Lower leg skin (tissue), 4 donors: ENCODE measurements at regions not wholly inside any gene's neighbourhood (a gene's known extent, or its start where the extent isn't known, plus 50 kb on each side); places are given as distances from the start of the nearest gene placed in this dataset.
"Not testable (repeated sequence)": the region's sequence is repeated elsewhere in the genome, so short reads cannot be mapped to it uniquely, and the experiment has no call there.

Experiments
- DNase-seq, 2 donors: peaks; one replicate each; pipeline ENCODE4 v3.0.0-alpha.2; 2019; ENCODE audit warnings: low spot score in 2 of 2
- H3K4me3 ChIP-seq: fragments of 200-600 bp; sonication (generic); 2 replicates; pipeline ENCODE4 v1.5.1; 2017; ENCODE audit warnings: mild to moderate bottlenecking, low read depth; ENCODE audit not compliant: poor library complexity, severe bottlenecking
- POLR2A ChIP-seq, 2 donors: fragments of 450-650 bp; IDR thresholded peaks; one replicate each; pipeline ENCODE4 v1.6.1; 2016 to 2017; ENCODE audit warnings: antibody characterized with exemption in 2 of 2, mild to moderate bottlenecking in 1 of 2, moderate library complexity in 1 of 2
- WGBS, 2 donors: methylation state at CpG; one replicate each; pipeline ENCODE4 v1.1.5; 2018; 5-methylcytosine and 5-hydroxymethylcytosine counted together
- intact Hi-C: fragments of 100-400 bp; cut with DNase I; formaldehyde crosslinking; loops from one replicate; pipeline ENCODE4 v1.15.0; 2023; ENCODE audit warnings: low total_unique reads
- TF ChIP-seq, protein P1 (sequence below), 3 donors: fragments of 450-650 bp; IDR thresholded peaks; one replicate each; pipeline ENCODE4 v1.5.1; 2016; ENCODE audit warnings: antibody characterized with exemption in 3 of 3, mild to moderate bottlenecking in 3 of 3, moderate library complexity in 2 of 3

DNA sequence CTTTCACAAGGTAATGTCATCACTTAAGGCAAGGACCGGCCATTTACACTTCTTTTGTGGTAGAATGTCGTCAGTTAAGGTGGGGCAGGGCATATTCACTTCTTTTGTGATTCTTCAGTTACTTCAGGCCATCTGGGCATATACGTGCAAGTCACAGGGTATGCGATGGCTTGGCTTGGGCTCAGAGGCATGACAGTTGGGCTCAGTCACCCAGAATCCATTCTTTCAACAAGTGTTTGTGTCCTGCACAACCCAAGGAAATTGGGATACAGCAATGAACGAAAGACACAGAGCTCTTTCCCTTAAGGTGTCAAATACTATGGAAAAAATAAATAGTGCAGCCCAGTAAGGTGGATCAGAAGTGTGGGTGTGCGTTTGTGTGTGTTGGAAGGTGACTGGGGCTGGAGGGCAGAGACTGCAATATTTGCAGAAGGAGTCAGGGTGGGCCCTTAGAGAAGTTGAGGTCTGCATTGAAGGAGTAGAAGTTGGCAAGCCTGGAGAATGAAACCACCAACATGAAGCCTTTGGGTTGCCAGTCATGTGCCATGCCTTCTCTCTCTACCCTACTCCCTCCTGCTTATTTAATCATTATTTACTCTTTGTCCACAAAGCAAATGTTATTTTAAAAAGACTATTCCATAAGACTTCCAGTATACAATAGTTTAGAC, 222.8 kb upstream of the PRKCQ start:
- 71 to 75% methylated on average over 6 of the region's 6 CpGs for WGBS, 2 donors
- no peak for DNase-seq
- H3K4me3 ChIP-seq, result no peak overlapping the region
- intact Hi-C loops, result no loop called here
- TF ChIP-seq, protein P1, sequence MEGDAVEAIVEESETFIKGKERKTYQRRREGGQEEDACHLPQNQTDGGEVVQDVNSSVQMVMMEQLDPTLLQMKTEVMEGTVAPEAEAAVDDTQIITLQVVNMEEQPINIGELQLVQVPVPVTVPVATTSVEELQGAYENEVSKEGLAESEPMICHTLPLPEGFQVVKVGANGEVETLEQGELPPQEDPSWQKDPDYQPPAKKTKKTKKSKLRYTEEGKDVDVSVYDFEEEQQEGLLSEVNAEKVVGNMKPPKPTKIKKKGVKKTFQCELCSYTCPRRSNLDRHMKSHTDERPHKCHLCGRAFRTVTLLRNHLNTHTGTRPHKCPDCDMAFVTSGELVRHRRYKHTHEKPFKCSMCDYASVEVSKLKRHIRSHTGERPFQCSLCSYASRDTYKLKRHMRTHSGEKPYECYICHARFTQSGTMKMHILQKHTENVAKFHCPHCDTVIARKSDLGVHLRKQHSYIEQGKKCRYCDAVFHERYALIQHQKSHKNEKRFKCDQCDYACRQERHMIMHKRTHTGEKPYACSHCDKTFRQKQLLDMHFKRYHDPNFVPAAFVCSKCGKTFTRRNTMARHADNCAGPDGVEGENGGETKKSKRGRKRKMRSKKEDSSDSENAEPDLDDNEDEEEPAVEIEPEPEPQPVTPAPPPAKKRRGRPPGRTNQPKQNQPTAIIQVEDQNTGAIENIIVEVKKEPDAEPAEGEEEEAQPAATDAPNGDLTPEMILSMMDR (IDR thresholded peaks at IDR 0.05), result no peak
- TF ChIP-seq POLR2A (IDR thresholded peaks at IDR 0.05), result no peak

DNA sequence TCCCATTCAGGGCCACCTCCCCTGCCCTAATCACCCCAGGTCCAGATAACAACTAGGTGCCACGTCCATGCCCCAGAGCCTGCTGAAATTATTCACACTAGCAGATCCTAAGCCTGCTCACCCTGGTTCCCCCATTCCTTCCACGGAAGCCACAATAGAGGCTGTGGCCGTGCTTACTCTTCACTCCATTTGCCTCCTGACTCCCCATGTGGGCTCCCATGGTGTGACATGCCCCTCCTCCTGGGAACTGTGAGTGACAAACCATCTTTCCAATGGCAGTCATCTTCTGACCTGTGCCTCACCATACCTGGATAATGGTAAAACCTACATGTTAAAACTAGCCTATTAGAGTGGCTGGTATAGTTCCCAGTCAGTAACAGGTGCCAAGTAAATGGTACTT, 216.2 kb upstream of the PRKCQ start:
- WGBS, 2 donors, result 89 to 90% methylated on average over 3 of the region's 3 CpGs

DNA sequence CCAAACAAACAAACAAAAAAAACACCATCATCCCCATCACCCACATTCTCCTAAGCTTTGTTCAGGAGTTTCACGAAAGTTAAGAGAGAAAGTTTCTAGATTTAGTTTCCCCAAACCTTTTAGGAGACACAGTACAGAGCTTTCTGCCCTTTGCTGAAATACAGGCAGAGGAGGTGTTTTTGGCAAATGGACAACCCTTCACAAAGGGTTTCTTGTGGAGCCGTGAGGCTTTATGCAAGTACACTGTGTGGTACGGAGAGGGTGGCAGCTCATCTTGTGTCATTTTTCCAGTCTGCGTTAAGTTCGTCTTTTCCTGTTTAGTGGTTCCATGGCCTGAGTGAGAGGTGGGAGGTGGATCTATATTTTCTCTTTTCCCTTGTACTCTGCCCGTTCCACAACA, 215.5 kb upstream of the PRKCQ start:
- DNase-seq, result no peak
- intact Hi-C loops, result no loop called here

More for the DNA sequence above, 216.2 kb upstream of the PRKCQ start:
- DNase-seq, result no peak
- TF ChIP-seq, protein P1 (IDR thresholded peaks at IDR 0.05), result no peak
- TF ChIP-seq POLR2A (IDR thresholded peaks at IDR 0.05), result no peak
- no peak overlapping the region for H3K4me3 ChIP-seq
- intact Hi-C loops, result no loop called here

DNA sequence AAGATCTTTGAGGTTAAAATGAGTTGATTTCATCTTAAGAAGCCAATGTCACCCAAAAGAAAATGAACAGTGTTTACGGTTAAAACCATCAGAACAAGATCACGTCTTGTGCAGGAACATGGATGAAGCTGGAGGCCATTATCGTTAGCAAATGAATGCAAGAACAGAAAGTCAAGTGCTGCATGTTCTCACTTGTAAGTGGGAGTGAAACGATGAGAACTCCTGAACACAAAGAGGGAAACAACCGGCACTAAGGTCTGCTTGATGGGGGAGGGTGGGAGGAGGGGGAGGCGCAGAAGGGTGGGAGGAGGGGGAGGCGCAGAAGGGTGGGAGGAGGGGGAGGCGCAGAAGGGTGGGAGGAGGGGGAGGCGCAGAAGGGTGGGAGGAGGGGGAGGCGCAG, 214.8 kb upstream of the PRKCQ start:
- H3K4me3 ChIP-seq, DNase-seq, intact Hi-C loops: not testable (repeated sequence)
- 30 to 44% methylated on average over 5 to 6 of the region's 10 CpGs for WGBS, 2 donors

More for the DNA sequence above, 215.5 kb upstream of the PRKCQ start:
- 71 to 75% methylated on average over 6 of the region's 6 CpGs for WGBS, 2 donors
- TF ChIP-seq, protein P1 (IDR thresholded peaks at IDR 0.05), result no peak
- TF ChIP-seq POLR2A (IDR thresholded peaks at IDR 0.05), result no peak
- no peak overlapping the region for H3K4me3 ChIP-seq

DNA sequence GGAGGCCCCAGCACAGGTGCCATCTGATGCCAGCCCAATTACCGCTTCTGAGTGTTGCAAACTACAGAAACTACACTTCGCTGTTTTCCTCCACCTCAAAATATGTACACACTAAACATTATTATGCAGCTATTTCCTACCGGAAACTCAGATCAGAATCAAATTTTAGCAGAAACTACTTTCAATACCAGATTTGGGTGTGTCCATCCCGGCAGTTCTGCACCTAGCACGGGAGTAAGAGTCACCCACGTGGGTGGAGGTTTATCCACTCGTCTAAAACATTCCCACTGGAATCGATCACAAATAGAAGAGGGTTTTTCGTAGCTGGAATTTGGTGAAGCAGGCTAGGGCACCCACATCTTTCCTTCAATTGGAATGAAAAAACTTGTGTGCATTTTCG, 214.4 kb upstream of the PRKCQ start:
- TF ChIP-seq, protein P1 (IDR thresholded peaks at IDR 0.05), result no peak
- TF ChIP-seq POLR2A (IDR thresholded peaks at IDR 0.05), result no peak
- H3K4me3 ChIP-seq, result no peak overlapping the region
- DNase-seq, result no peak
- intact Hi-C loops, result no loop called here
- WGBS, 2 donors, result 51 to 53% methylated on average over 10 of the region's 10 CpGs

DNA sequence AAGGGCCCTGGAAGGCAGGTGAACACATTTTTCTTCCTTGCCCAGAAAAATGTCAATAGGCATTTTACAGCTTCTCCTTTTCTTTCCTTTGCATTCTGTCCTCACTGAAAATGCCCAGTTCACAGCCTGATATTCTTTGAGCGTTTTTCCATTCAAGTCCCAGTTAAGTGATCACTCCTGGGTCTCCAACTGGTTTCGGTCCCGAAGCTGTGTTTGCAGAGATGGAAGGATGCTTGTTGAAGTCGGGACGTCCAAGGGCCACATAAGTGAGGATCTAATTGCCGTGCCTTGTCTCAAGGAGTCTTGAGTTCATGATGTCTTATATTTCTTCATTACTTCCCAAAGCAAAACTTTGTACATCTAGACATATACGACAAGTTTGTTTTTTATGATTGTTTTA, 208.7 kb upstream of the PRKCQ start:
- 73 to 83% methylated on average over 7 of the region's 7 CpGs for WGBS, 2 donors
- TF ChIP-seq POLR2A (IDR thresholded peaks at IDR 0.05), result no peak
- TF ChIP-seq, protein P1 (IDR thresholded peaks at IDR 0.05), result no peak
- intact Hi-C loops, result no loop called here
- DNase-seq, result no peak
- no peak overlapping the region for H3K4me3 ChIP-seq
